Gastroesophageal sphincter (tissue), 3 donors: ENCODE measurements at regions not wholly inside any gene's neighbourhood (a gene's known extent, or its start where the extent isn't known, plus 50 kb on each side); places are given as distances from the start of the nearest gene placed in this dataset.

Experiments used
- POLR2AphosphoS5 ChIP-seq: sonication (generic); formaldehyde crosslinking; IDR thresholded peaks from one replicate; pipeline ENCODE4 v1.6.1; 2017; ENCODE audit warnings: antibody characterized with exemption
- TF ChIP-seq, protein P1 (sequence below), 4 experiments: fragments of 200-600 bp in 2 of 4; fragments of 450-650 bp in 2 of 4; sonication (generic) in 1 of 4; IDR thresholded peaks; one replicate each; pipeline ENCODE4 v1.5.1; 2017 to 2019; ENCODE audit warnings: antibody characterized with exemption in 4 of 4, mild to moderate bottlenecking in 2 of 4, moderate library complexity in 2 of 4

DNA sequence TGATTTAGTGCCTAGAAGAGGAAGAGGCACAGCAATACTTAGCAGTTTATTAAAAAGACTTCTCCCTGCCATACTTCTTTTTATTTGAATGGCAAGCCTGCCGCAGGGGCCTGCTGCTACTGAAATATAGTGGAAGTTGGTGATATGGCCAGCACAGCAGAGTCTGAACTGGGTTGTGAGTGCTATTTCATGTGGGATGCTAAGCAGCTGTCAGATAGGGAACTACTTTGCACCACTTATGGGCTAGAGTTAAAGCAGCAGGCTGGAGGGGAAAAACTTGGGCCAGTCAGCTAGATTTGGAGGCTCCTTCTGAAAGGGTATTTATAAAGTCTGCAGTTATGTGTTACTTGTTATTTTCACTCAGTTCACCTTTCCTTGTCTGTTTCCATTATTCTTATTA is 299.0 kb upstream of the E2F7 start:
- no peak for TF ChIP-seq POLR2AphosphoS5
- TF ChIP-seq, protein P1, sequence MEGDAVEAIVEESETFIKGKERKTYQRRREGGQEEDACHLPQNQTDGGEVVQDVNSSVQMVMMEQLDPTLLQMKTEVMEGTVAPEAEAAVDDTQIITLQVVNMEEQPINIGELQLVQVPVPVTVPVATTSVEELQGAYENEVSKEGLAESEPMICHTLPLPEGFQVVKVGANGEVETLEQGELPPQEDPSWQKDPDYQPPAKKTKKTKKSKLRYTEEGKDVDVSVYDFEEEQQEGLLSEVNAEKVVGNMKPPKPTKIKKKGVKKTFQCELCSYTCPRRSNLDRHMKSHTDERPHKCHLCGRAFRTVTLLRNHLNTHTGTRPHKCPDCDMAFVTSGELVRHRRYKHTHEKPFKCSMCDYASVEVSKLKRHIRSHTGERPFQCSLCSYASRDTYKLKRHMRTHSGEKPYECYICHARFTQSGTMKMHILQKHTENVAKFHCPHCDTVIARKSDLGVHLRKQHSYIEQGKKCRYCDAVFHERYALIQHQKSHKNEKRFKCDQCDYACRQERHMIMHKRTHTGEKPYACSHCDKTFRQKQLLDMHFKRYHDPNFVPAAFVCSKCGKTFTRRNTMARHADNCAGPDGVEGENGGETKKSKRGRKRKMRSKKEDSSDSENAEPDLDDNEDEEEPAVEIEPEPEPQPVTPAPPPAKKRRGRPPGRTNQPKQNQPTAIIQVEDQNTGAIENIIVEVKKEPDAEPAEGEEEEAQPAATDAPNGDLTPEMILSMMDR (IDR thresholded peaks at IDR 0.05) = no peak
